ENCODE measurements at regions not wholly inside any gene's neighbourhood (a gene's known extent, or its start where the extent isn't known, plus 50 kb on each side); places are given as distances from the start of the nearest gene placed in this dataset.
A peak's percentile ranks its signal among the peaks of the same experiment; 100 is the strongest.

- CTCF ChIA-PET: no interaction called here
- TSS peak; percentile 65 for BruUV-seq (replicated peaks)
- intact Hi-C loops (cut with micrococcal nuclease; ENCODE audit: unreplicated experiment): loop anchor here (5.0 kb wide), 1 partner anchor 815 kb away; no protein-coding TSS in a partner anchor
- Mint-ChIP-seq H3K4me1 (ENCODE audit: low read depth, unreplicated experiment) (peaks cover 30% of the 10 kb centered on the region), H3K27ac (ENCODE audit: unreplicated experiment) (peak overlapping the region; percentile 58), H3K36me3 (ENCODE audit: insufficient read depth, unreplicated experiment) (no peaks in the 10 kb centered on the region), H3K9me3 (ENCODE audit: low read depth, unreplicated experiment) (peaks cover 10% of the 10 kb centered on the region), H3K27me3 (ENCODE audit: unreplicated experiment) (no peaks in the 10 kb centered on the region), H3K4me3 (ENCODE audit: low read depth, unreplicated experiment) (peak overlapping the region; percentile 34)
- DNase-seq: no peak
- TF ChIP-seq, protein P1, sequence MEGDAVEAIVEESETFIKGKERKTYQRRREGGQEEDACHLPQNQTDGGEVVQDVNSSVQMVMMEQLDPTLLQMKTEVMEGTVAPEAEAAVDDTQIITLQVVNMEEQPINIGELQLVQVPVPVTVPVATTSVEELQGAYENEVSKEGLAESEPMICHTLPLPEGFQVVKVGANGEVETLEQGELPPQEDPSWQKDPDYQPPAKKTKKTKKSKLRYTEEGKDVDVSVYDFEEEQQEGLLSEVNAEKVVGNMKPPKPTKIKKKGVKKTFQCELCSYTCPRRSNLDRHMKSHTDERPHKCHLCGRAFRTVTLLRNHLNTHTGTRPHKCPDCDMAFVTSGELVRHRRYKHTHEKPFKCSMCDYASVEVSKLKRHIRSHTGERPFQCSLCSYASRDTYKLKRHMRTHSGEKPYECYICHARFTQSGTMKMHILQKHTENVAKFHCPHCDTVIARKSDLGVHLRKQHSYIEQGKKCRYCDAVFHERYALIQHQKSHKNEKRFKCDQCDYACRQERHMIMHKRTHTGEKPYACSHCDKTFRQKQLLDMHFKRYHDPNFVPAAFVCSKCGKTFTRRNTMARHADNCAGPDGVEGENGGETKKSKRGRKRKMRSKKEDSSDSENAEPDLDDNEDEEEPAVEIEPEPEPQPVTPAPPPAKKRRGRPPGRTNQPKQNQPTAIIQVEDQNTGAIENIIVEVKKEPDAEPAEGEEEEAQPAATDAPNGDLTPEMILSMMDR (IDR thresholded peaks at IDR 0.05; ENCODE audit: unreplicated experiment): no peak
Observed at GRCh38 chr19:28607066-28607583, 605.8 kb downstream of the UQCRFS1 start.

- peak overlapping the region; percentile 34 for H3K4me3 Mint-ChIP-seq (ENCODE audit: low read depth, unreplicated experiment)
- H3K27me3 Mint-ChIP-seq (ENCODE audit: unreplicated experiment): no peaks in the 10 kb centered on the region
- peak; percentile 53 for DNase-seq
- peaks cover 30% of the 10 kb centered on the region for H3K4me1 Mint-ChIP-seq (ENCODE audit: low read depth, unreplicated experiment)
- intact Hi-C loops (cut with micrococcal nuclease; ENCODE audit: unreplicated experiment): loop anchor here (5.0 kb wide), 1 partner anchor 814 kb away; no protein-coding TSS in a partner anchor
- H3K36me3 Mint-ChIP-seq (ENCODE audit: insufficient read depth, unreplicated experiment): no peaks in the 10 kb centered on the region
- CTCF ChIA-PET: interaction anchor here (1.2 kb wide), 1 partner anchor 138 kb away, joined by 4 read pairs; no protein-coding TSS in a partner anchor
- peaks cover 10% of the 10 kb centered on the region for H3K9me3 Mint-ChIP-seq (ENCODE audit: low read depth, unreplicated experiment)
- TF ChIP-seq, protein P1 (IDR thresholded peaks at IDR 0.05; ENCODE audit: unreplicated experiment): no peak
- peak overlapping the region; percentile 58 for H3K27ac Mint-ChIP-seq (ENCODE audit: unreplicated experiment)
- no TSS peak for BruUV-seq (replicated peaks)
Observed at GRCh38 chr19:28606269-28607032, 606.5 kb downstream of the UQCRFS1 start.

DNA sequence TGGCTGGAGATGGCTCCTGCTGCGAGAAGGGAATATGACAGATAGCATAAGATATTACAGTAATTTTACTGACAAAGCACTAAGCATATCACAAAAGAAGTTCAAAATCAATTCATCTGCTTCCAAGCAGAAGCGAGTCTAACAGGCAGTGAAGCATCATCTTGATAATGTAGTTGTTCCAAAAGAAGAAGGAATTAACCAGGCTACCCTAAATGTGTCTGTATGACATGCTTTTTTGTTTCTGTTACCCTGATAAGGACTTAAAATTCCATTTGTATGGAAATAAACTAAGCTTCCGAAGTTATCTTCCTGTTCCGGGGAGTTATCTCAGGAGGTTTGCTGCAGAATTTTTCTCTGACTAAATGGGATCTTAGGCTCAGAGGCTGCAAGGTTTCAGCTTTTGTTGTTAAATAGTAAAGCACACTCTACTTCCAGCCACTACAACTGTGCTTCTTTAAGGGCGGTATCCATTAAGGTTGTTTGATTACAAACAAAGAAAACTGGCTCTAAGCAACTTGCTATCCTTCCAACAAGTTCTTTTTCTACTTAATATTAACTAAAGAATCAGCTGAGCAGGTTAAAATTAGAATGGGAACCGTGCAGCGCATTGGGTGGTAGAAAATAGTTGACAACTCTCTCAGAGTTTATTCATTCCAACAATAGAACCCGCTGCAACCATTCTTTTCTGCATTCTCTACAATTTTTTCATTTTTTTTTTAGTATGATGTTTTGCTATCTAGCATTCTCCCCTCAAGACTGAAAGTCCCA, 607.3 kb downstream of the UQCRFS1 start:
- Mint-ChIP-seq H3K27ac (ENCODE audit: unreplicated experiment) (peak overlapping the region; percentile 58), H3K4me3 (ENCODE audit: low read depth, unreplicated experiment) (no peak overlapping the region), H3K36me3 (ENCODE audit: insufficient read depth, unreplicated experiment) (no peaks in the 10 kb centered on the region), H3K27me3 (ENCODE audit: unreplicated experiment) (no peaks in the 10 kb centered on the region), H3K4me1 (ENCODE audit: low read depth, unreplicated experiment) (peaks cover 30% of the 10 kb centered on the region), H3K9me3 (ENCODE audit: low read depth, unreplicated experiment) (peaks cover 10% of the 10 kb centered on the region)
- DNase-seq: no peak
- TF ChIP-seq, protein P1 (IDR thresholded peaks at IDR 0.05; ENCODE audit: unreplicated experiment): no peak
- CTCF ChIA-PET: interaction anchor here (1.2 kb wide), 1 partner anchor 137 kb away, joined by 4 read pairs; no protein-coding TSS in a partner anchor
- BruUV-seq (replicated peaks): no TSS peak
- intact Hi-C loops (cut with micrococcal nuclease; ENCODE audit: unreplicated experiment): loop anchor here (5.0 kb wide), 1 partner anchor 813 kb away; no protein-coding TSS in a partner anchor

DNA sequence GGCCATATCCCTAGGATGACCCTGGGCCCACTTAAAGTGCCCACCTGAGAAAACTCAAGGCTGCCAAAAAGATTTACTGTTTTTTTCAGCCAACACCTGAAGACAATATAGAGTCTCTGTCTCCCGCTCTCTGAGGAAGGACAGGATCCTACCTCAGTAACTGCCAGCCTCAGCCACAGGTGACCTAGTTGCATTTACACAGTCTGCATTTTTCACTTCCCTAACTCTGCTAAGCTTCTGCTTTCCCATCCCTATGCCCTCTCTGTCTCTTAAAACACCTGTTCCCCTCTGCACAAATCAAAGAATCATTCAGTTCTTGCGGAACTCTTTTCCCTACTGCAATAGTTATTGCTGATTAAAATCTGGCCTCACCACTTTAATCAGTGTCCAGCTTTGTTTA, 609.5 kb downstream of the UQCRFS1 start:
- Mint-ChIP-seq H3K36me3 (ENCODE audit: insufficient read depth, unreplicated experiment) (no peaks in the 10 kb centered on the region), H3K9me3 (ENCODE audit: low read depth, unreplicated experiment) (peaks cover 13% of the 10 kb centered on the region), H3K27ac (ENCODE audit: unreplicated experiment) (no peak overlapping the region), H3K4me3 (ENCODE audit: low read depth, unreplicated experiment) (no peak overlapping the region), H3K27me3 (ENCODE audit: unreplicated experiment) (no peaks in the 10 kb centered on the region), H3K4me1 (ENCODE audit: low read depth, unreplicated experiment) (peaks cover 30% of the 10 kb centered on the region)
- TF ChIP-seq, protein P1 (IDR thresholded peaks at IDR 0.05; ENCODE audit: unreplicated experiment): no peak
- no peak for DNase-seq
- CTCF ChIA-PET: interaction anchor here (1.1 kb wide), 1 partner anchor 294 kb away, joined by 4 read pairs; no protein-coding TSS in a partner anchor
- BruUV-seq (replicated peaks): no TSS peak
- intact Hi-C loops (cut with micrococcal nuclease; ENCODE audit: unreplicated experiment): no loop called here

Measured in Calu3 (cell line).